ENCODE measurements at regions not wholly inside any gene's neighbourhood (a gene's known extent, or its start where the extent isn't known, plus 50 kb on each side); places are given as distances from the start of the nearest gene placed in this dataset.

GRCh38 chr3:137295336-137295735, 337.6 kb downstream of the IL20RB start:
- no peak for DNase-seq
- Mint-ChIP-seq H3K9me3 (ENCODE audit: unreplicated experiment) (peaks cover 1% of the 10 kb centered on the region), H3K27me3 (ENCODE audit: unreplicated experiment) (no peaks in the 10 kb centered on the region), H3K27ac (ENCODE audit: unreplicated experiment) (no peak overlapping the region), H3K36me3 (ENCODE audit: unreplicated experiment) (no peaks in the 10 kb centered on the region), H3K4me1 (ENCODE audit: low read depth, unreplicated experiment) (peaks cover 5% of the 10 kb centered on the region), H3K4me3 (ENCODE audit: unreplicated experiment) (no peak overlapping the region)
- TF ChIP-seq CTCF (IDR thresholded peaks at IDR 0.05; ENCODE audit: partially characterized antibody, unreplicated experiment) = no peak

- Mint-ChIP-seq H3K9me3 (ENCODE audit: unreplicated experiment) (no peaks in the 10 kb centered on the region), H3K27ac (ENCODE audit: unreplicated experiment) (no peak overlapping the region), H3K36me3 (ENCODE audit: unreplicated experiment) (no peaks in the 10 kb centered on the region), H3K4me3 (ENCODE audit: unreplicated experiment) (no peak overlapping the region), H3K4me1 (ENCODE audit: low read depth, unreplicated experiment) (peaks cover 5% of the 10 kb centered on the region), H3K27me3 (ENCODE audit: unreplicated experiment) (no peaks in the 10 kb centered on the region)
- no peak for DNase-seq
- no peak for TF ChIP-seq CTCF (IDR thresholded peaks at IDR 0.05; ENCODE audit: partially characterized antibody, unreplicated experiment)
Observed at GRCh38 chr3:137296116-137296515, 338.3 kb downstream of the IL20RB start.

- no peaks in the 10 kb centered on the region for H3K9me3 Mint-ChIP-seq (ENCODE audit: unreplicated experiment)
- no peak for DNase-seq
- H3K36me3 Mint-ChIP-seq (ENCODE audit: unreplicated experiment) = no peaks in the 10 kb centered on the region
- H3K27ac Mint-ChIP-seq (ENCODE audit: unreplicated experiment) = no peak overlapping the region
- TF ChIP-seq CTCF (IDR thresholded peaks at IDR 0.05; ENCODE audit: partially characterized antibody, unreplicated experiment) = no peak
- no peaks in the 10 kb centered on the region for H3K4me1 Mint-ChIP-seq (ENCODE audit: low read depth, unreplicated experiment)
- H3K4me3 Mint-ChIP-seq (ENCODE audit: unreplicated experiment) = no peak overlapping the region
- no peaks in the 10 kb centered on the region for H3K27me3 Mint-ChIP-seq (ENCODE audit: unreplicated experiment)
Observed at GRCh38 chr3:137297770-137298169, 340.0 kb downstream of the IL20RB start.

- H3K27ac Mint-ChIP-seq (ENCODE audit: unreplicated experiment) = no peak overlapping the region
- no peak for TF ChIP-seq CTCF (IDR thresholded peaks at IDR 0.05; ENCODE audit: partially characterized antibody, unreplicated experiment)
- no peak for DNase-seq
- H3K9me3 Mint-ChIP-seq (ENCODE audit: unreplicated experiment) = no peaks in the 10 kb centered on the region
- H3K4me3 Mint-ChIP-seq (ENCODE audit: unreplicated experiment) = no peak overlapping the region
- no peaks in the 10 kb centered on the region for H3K27me3 Mint-ChIP-seq (ENCODE audit: unreplicated experiment)
- H3K4me1 Mint-ChIP-seq (ENCODE audit: low read depth, unreplicated experiment) = no peaks in the 10 kb centered on the region
- no peaks in the 10 kb centered on the region for H3K36me3 Mint-ChIP-seq (ENCODE audit: unreplicated experiment)
Observed at GRCh38 chr3:137300703-137301102, 342.9 kb downstream of the IL20RB start.

GRCh38 chr3:137304313-137305056, 346.7 kb downstream of the IL20RB start:
- Mint-ChIP-seq H3K27ac (ENCODE audit: unreplicated experiment) (no peak overlapping the region), H3K27me3 (ENCODE audit: unreplicated experiment) (no peaks in the 10 kb centered on the region), H3K4me1 (ENCODE audit: low read depth, unreplicated experiment) (no peaks in the 10 kb centered on the region), H3K36me3 (ENCODE audit: unreplicated experiment) (no peaks in the 10 kb centered on the region), H3K4me3 (ENCODE audit: unreplicated experiment) (no peak overlapping the region), H3K9me3 (ENCODE audit: unreplicated experiment) (no peaks in the 10 kb centered on the region)
- peak; percentile 45 for DNase-seq
- TF ChIP-seq CTCF (IDR thresholded peaks at IDR 0.05; ENCODE audit: partially characterized antibody, unreplicated experiment) = no peak
